ENCODE measurements at regions not wholly inside any gene's neighbourhood (a gene's known extent, or its start where the extent isn't known, plus 50 kb on each side); places are given as distances from the start of the nearest gene placed in this dataset.

GRCh38 chr13:57933606-57934005 lies 302.1 kb downstream of the PCDH17 start:
- no peaks in the 10 kb centered on the region for H3K4me1 Mint-ChIP-seq
- H3K9me3 Mint-ChIP-seq = peaks cover 2 to 56% (median 24%) of the 10 kb centered on the region in 6 donors
- H3K4me3 Mint-ChIP-seq = no peak overlapping the region
- H3K27ac Mint-ChIP-seq = no peak overlapping the region
- DNase-seq = no peak
- peaks cover 0 to 2% (median 1%) of the 10 kb centered on the region in 3 donors for H3K27me3 Mint-ChIP-seq (ENCODE audit: low read depth in 3 of 3)
- no peaks in the 10 kb centered on the region for H3K36me3 Mint-ChIP-seq

GRCh38 chr13:57935965-57936364 lies 304.4 kb downstream of the PCDH17 start:
- Mint-ChIP-seq H3K9me3 (peaks cover 0 to 58% (median 20%) of the 10 kb centered on the region in 6 donors), H3K36me3 (no peaks in the 10 kb centered on the region), H3K4me1 (no peaks in the 10 kb centered on the region), H3K27me3 (ENCODE audit: low read depth in 3 of 3) (peaks cover 0 to 2% (median 1%) of the 10 kb centered on the region in 3 donors), H3K27ac (no peak overlapping the region), H3K4me3 (no peak overlapping the region)
- DNase-seq = no peak

- no peak overlapping the region for H3K27ac Mint-ChIP-seq
- H3K27me3 Mint-ChIP-seq (ENCODE audit: low read depth in 3 of 3) = peaks cover 0 to 1% (median 0%) of the 10 kb centered on the region in 3 donors
- no peak overlapping the region for H3K4me3 Mint-ChIP-seq
- H3K9me3 Mint-ChIP-seq = peaks cover 17 to 66% (median 36%) of the 10 kb centered on the region in 6 donors
- no peak for DNase-seq
- peaks cover 0 to 4% (median 0%) of the 10 kb centered on the region in 3 donors for H3K36me3 Mint-ChIP-seq
- no peaks in the 10 kb centered on the region for H3K4me1 Mint-ChIP-seq
These were observed 314.8 kb downstream of the PCDH17 start for GRCh38 chr13:57946361-57946760.

GRCh38 chr13:57948884-57949283 lies 317.3 kb downstream of the PCDH17 start:
- H3K36me3 Mint-ChIP-seq = peaks cover 0 to 4% (median 0%) of the 10 kb centered on the region in 3 donors
- H3K27ac Mint-ChIP-seq = no peak overlapping the region
- H3K9me3 Mint-ChIP-seq = peaks cover 13 to 65% (median 41%) of the 10 kb centered on the region in 6 donors
- peaks cover 0 to 1% (median 0%) of the 10 kb centered on the region in 3 donors for H3K27me3 Mint-ChIP-seq (ENCODE audit: low read depth in 3 of 3)
- H3K4me3 Mint-ChIP-seq = no peak overlapping the region
- H3K4me1 Mint-ChIP-seq = no peaks in the 10 kb centered on the region
- DNase-seq = no peak

GRCh38 chr13:57969951-57970350 lies 338.4 kb downstream of the PCDH17 start:
- DNase-seq = no peak
- peaks cover 0 to 3% (median 0%) of the 10 kb centered on the region in 3 donors for H3K27me3 Mint-ChIP-seq (ENCODE audit: low read depth in 3 of 3)
- H3K9me3 Mint-ChIP-seq = peaks cover 12 to 82% (median 57%) of the 10 kb centered on the region in 6 donors
- H3K36me3 Mint-ChIP-seq = peaks cover 4 to 10% (median 4%) of the 10 kb centered on the region in 3 donors
- H3K4me1 Mint-ChIP-seq = no peaks in the 10 kb centered on the region
- no peak overlapping the region for H3K27ac Mint-ChIP-seq
- no peak overlapping the region for H3K4me3 Mint-ChIP-seq

GRCh38 chr13:57970404-57970803 lies 338.9 kb downstream of the PCDH17 start:
- Mint-ChIP-seq H3K4me3 (no peak overlapping the region), H3K9me3 (peaks cover 12 to 81% (median 56%) of the 10 kb centered on the region in 6 donors), H3K36me3 (peaks cover 4 to 10% (median 4%) of the 10 kb centered on the region in 3 donors), H3K27ac (no peak overlapping the region), H3K27me3 (ENCODE audit: low read depth in 3 of 3) (peaks cover 0 to 2% (median 0%) of the 10 kb centered on the region in 3 donors), H3K4me1 (no peaks in the 10 kb centered on the region)
- no peak for DNase-seq

GRCh38 chr13:57982782-57983181 lies 351.2 kb downstream of the PCDH17 start:
- Mint-ChIP-seq H3K27ac (no peak overlapping the region), H3K27me3 (ENCODE audit: low read depth in 3 of 3) (peaks cover 0 to 7% (median 0%) of the 10 kb centered on the region in 3 donors), H3K4me1 (no peaks in the 10 kb centered on the region), H3K4me3 (no peak overlapping the region), H3K9me3 (peaks cover 17 to 69% (median 35%) of the 10 kb centered on the region in 6 donors), H3K36me3 (no peaks in the 10 kb centered on the region)
- no peak for DNase-seq

- no peak overlapping the region for H3K27ac Mint-ChIP-seq
- DNase-seq = no peak
- H3K27me3 Mint-ChIP-seq (ENCODE audit: low read depth in 3 of 3) = peaks cover 0 to 7% (median 0%) of the 10 kb centered on the region in 3 donors
- H3K9me3 Mint-ChIP-seq = peaks cover 15 to 53% (median 33%) of the 10 kb centered on the region in 6 donors
- H3K4me3 Mint-ChIP-seq = no peak overlapping the region
- no peaks in the 10 kb centered on the region for H3K4me1 Mint-ChIP-seq
- H3K36me3 Mint-ChIP-seq = no peaks in the 10 kb centered on the region
These were observed 356.7 kb downstream of the PCDH17 start for GRCh38 chr13:57988276-57988675.

- Mint-ChIP-seq H3K4me3 (no peak overlapping the region), H3K4me1 (no peaks in the 10 kb centered on the region), H3K27me3 (ENCODE audit: low read depth in 3 of 3) (no peaks in the 10 kb centered on the region), H3K36me3 (no peaks in the 10 kb centered on the region), H3K9me3 (peaks cover 7 to 39% (median 26%) of the 10 kb centered on the region in 6 donors), H3K27ac (no peak overlapping the region)
- no peak for DNase-seq
These were observed 359.5 kb downstream of the PCDH17 start for GRCh38 chr13:57991041-57991440.

- Mint-ChIP-seq H3K9me3 (peaks cover 11 to 36% (median 27%) of the 10 kb centered on the region in 6 donors), H3K4me3 (no peak overlapping the region), H3K36me3 (no peaks in the 10 kb centered on the region), H3K27me3 (ENCODE audit: low read depth in 3 of 3) (no peaks in the 10 kb centered on the region), H3K4me1 (no peaks in the 10 kb centered on the region), H3K27ac (no peak overlapping the region)
- no peak for DNase-seq
These were observed 360.9 kb downstream of the PCDH17 start for GRCh38 chr13:57992416-57992815.

GRCh38 chr13:57996717-57997116 lies 365.2 kb downstream of the PCDH17 start:
- Mint-ChIP-seq H3K27ac (no peak overlapping the region), H3K36me3 (no peaks in the 10 kb centered on the region), H3K4me3 (no peak overlapping the region), H3K27me3 (ENCODE audit: low read depth in 3 of 3) (no peaks in the 10 kb centered on the region), H3K4me1 (no peaks in the 10 kb centered on the region), H3K9me3 (peaks cover 11 to 61% (median 50%) of the 10 kb centered on the region in 6 donors)
- no peak for DNase-seq

GRCh38 chr13:58004751-58005150 lies 373.2 kb downstream of the PCDH17 start:
- peaks cover 0 to 2% (median 0%) of the 10 kb centered on the region in 3 donors for H3K27me3 Mint-ChIP-seq (ENCODE audit: low read depth in 3 of 3)
- DNase-seq = no peak
- H3K4me1 Mint-ChIP-seq = no peaks in the 10 kb centered on the region
- peaks cover 6 to 44% (median 28%) of the 10 kb centered on the region in 6 donors for H3K9me3 Mint-ChIP-seq
- H3K4me3 Mint-ChIP-seq = no peak overlapping the region
- H3K27ac Mint-ChIP-seq = no peak overlapping the region
- H3K36me3 Mint-ChIP-seq = peaks cover 0 to 7% (median 0%) of the 10 kb centered on the region in 3 donors

GRCh38 chr13:58018020-58018419 lies 386.5 kb downstream of the PCDH17 start:
- Mint-ChIP-seq H3K9me3 (peaks cover 0 to 38% (median 15%) of the 10 kb centered on the region in 6 donors), H3K36me3 (no peaks in the 10 kb centered on the region), H3K4me3 (no peak overlapping the region), H3K27me3 (ENCODE audit: low read depth in 3 of 3) (peaks cover 0 to 1% (median 0%) of the 10 kb centered on the region in 3 donors), H3K27ac (no peak overlapping the region), H3K4me1 (no peaks in the 10 kb centered on the region)
- no peak for DNase-seq

GRCh38 chr13:58018865-58019264 lies 387.3 kb downstream of the PCDH17 start:
- peaks cover 0 to 1% (median 0%) of the 10 kb centered on the region in 3 donors for H3K27me3 Mint-ChIP-seq (ENCODE audit: low read depth in 3 of 3)
- no peak overlapping the region for H3K4me3 Mint-ChIP-seq
- no peak for DNase-seq
- H3K4me1 Mint-ChIP-seq = no peaks in the 10 kb centered on the region
- peaks cover 0 to 31% (median 15%) of the 10 kb centered on the region in 6 donors for H3K9me3 Mint-ChIP-seq
- no peaks in the 10 kb centered on the region for H3K36me3 Mint-ChIP-seq
- H3K27ac Mint-ChIP-seq = no peak overlapping the region

- Mint-ChIP-seq H3K4me1 (no peaks in the 10 kb centered on the region), H3K4me3 (no peak overlapping the region), H3K27me3 (ENCODE audit: low read depth in 3 of 3) (peaks cover 0 to 2% (median 0%) of the 10 kb centered on the region in 3 donors), H3K9me3 (peaks cover 0 to 40% (median 18%) of the 10 kb centered on the region in 6 donors), H3K36me3 (no peaks in the 10 kb centered on the region), H3K27ac (no peak overlapping the region)
- DNase-seq = no peak
These were observed 392.6 kb downstream of the PCDH17 start for GRCh38 chr13:58024103-58024502.

All from immature natural killer cell (primary cell).